Immature natural killer cell (primary cell): ENCODE measurements at regions not wholly inside any gene's neighbourhood (a gene's known extent, or its start where the extent isn't known, plus 50 kb on each side); places are given as distances from the start of the nearest gene placed in this dataset.
"Not testable (repeated sequence)": the region's sequence is repeated elsewhere in the genome, so short reads cannot be mapped to it uniquely, and the experiment has no call there.

ENCODE experiments used
- DNase-seq, 3 donors: peaks; one replicate each; pipeline ENCODE4 v3.0.0; 2022; ENCODE audit warnings: mixed read lengths in 1 of 3
- H3K27ac Mint-ChIP-seq, 6 donors: one replicate each; pipeline ENCODE4 v1.8.0; 2020; ENCODE audit warnings: mixed read lengths in 6 of 6, mild to moderate bottlenecking in 5 of 6, inconsistent platforms in 4 of 6, moderate library complexity in 3 of 6
- H3K27me3 Mint-ChIP-seq, 3 donors: one replicate each; pipeline ENCODE4 v1.8.0; 2020 to 2021; ENCODE audit warnings: low read depth in 3 of 3, mild to moderate bottlenecking in 3 of 3, mixed read lengths in 3 of 3, moderate library complexity in 3 of 3, inconsistent platforms in 1 of 3
- H3K36me3 Mint-ChIP-seq, 3 donors: one replicate each; pipeline ENCODE4 v1.8.0; 2020; ENCODE audit warnings: mixed read lengths in 3 of 3, inconsistent platforms in 2 of 3, mild to moderate bottlenecking in 2 of 3
- H3K4me1 Mint-ChIP-seq, 2 donors: one replicate each; pipeline ENCODE4 v1.8.0; 2020; ENCODE audit warnings: inconsistent platforms in 2 of 2, mild to moderate bottlenecking in 2 of 2, mixed read lengths in 2 of 2, moderate library complexity in 1 of 2
- H3K4me3 Mint-ChIP-seq, 5 donors: one replicate each; pipeline ENCODE4 v1.8.0; 2020; ENCODE audit warnings: mild to moderate bottlenecking in 5 of 5, mixed read lengths in 5 of 5, inconsistent platforms in 3 of 5, moderate library complexity in 3 of 5
- H3K9me3 Mint-ChIP-seq, 6 donors: one replicate each; pipeline ENCODE4 v1.8.0; 2020; ENCODE audit warnings: mild to moderate bottlenecking in 6 of 6, mixed read lengths in 6 of 6, inconsistent platforms in 4 of 6, moderate library complexity in 3 of 6

DNA sequence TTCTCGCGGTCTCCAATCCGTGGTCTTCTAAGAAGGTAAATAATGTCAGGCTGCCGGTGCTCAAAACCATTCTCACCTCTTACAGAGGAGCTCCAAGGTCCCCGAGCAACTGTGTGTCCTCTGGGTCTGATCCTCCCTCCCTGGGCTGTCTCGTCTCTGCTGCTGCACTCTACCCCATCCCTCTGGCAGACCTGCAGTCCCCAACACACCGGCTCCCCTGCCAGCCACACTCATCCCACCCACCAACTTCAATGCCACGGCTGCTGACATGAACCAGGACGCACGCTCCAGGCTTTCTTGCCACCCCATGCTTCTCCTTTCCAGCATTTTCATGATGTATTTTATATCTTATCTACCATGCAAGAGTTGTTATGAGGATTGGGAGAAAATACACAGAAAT, 559.5 kb upstream of the SALL3 start:
- no peaks in the 10 kb centered on the region for H3K4me1 Mint-ChIP-seq
- no peak for DNase-seq
- H3K27me3 Mint-ChIP-seq, result peaks cover 0 to 1% (median 0%) of the 10 kb centered on the region in 3 donors
- H3K27ac Mint-ChIP-seq, result no peak overlapping the region
- no peaks in the 10 kb centered on the region for H3K36me3 Mint-ChIP-seq
- H3K4me3 Mint-ChIP-seq, result no peak overlapping the region
- H3K9me3 Mint-ChIP-seq, result peaks cover 0 to 2% (median 0%) of the 10 kb centered on the region in 6 donors

DNA sequence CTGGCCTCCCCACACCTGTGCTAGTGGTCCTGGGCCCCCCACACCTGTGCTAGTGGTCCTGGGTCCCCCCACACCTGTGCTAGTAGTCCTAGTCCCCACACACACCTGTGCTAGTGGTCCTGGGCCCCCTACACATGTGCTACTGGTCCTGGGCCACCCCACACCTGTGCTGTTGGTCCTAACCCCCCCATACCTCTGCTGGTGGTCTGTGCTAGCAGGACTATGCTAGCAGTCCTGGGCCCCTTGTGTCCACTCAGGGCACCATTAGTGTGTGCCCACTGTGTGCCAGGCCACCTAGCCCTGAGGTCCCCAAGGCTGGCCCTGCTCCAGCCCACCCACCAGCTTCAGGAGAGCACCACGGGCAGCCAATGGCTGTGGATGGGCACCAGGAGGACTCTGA, 558.2 kb upstream of the SALL3 start:
- Mint-ChIP-seq H3K27ac (no peak overlapping the region), H3K27me3 (peaks cover 0 to 1% (median 0%) of the 10 kb centered on the region in 3 donors), H3K36me3 (no peaks in the 10 kb centered on the region), H3K4me3 (no peak overlapping the region), H3K4me1 (no peaks in the 10 kb centered on the region), H3K9me3 (no peaks in the 10 kb centered on the region)
- DNase-seq, result no peak

DNA sequence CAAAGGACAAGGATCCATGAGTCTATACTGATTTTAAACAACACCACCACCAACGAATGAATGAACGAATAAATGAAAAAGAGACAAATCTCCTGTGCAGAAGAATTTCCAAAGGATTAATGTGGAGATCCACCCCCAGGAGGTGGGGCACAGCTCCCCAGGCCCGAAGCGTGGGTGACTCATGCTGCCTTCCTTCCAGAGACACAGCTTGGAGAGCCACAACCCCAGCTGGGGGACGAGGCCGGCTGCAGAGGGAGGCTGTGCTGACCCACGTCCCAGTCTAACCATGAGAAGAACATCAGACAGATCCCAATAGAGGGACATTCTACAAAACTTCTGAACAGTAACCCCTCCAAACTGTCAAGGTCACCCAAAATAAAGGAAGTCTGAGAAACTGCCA, 557.3 kb upstream of the SALL3 start:
- no peaks in the 10 kb centered on the region for H3K9me3 Mint-ChIP-seq
- peaks cover 0 to 3% (median 1%) of the 10 kb centered on the region in 3 donors for H3K27me3 Mint-ChIP-seq
- H3K4me1 Mint-ChIP-seq, result no peaks in the 10 kb centered on the region
- DNase-seq, result no peak
- no peak overlapping the region for H3K4me3 Mint-ChIP-seq
- H3K27ac Mint-ChIP-seq, result no peak overlapping the region
- H3K36me3 Mint-ChIP-seq, result no peaks in the 10 kb centered on the region

DNA sequence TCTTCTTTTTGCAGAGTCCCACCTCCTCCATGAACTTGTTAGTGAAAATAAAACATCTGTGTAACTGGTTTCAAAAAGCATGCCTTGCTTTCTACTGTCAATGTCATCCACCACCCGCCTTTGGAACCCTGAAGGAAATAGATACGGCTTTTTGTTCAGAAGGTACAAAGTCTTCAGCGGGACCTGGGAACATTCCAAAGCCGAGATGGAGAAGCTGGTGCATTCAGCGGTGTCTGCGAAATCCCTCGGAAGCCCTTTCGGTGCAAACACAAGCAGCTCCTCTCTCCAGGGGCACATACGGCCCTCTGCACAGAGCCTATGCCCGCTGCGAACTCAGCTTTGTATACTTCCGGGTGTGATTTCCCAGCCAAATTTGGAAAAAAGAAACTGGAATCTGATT, 555.8 kb upstream of the SALL3 start:
- DNase-seq, result no peak
- no peaks in the 10 kb centered on the region for H3K9me3 Mint-ChIP-seq
- H3K27me3 Mint-ChIP-seq, result peaks cover 0 to 3% (median 1%) of the 10 kb centered on the region in 3 donors
- H3K27ac Mint-ChIP-seq, result no peak overlapping the region
- H3K36me3 Mint-ChIP-seq, result no peaks in the 10 kb centered on the region
- H3K4me1 Mint-ChIP-seq, result no peaks in the 10 kb centered on the region
- H3K4me3 Mint-ChIP-seq, result no peak overlapping the region

DNA sequence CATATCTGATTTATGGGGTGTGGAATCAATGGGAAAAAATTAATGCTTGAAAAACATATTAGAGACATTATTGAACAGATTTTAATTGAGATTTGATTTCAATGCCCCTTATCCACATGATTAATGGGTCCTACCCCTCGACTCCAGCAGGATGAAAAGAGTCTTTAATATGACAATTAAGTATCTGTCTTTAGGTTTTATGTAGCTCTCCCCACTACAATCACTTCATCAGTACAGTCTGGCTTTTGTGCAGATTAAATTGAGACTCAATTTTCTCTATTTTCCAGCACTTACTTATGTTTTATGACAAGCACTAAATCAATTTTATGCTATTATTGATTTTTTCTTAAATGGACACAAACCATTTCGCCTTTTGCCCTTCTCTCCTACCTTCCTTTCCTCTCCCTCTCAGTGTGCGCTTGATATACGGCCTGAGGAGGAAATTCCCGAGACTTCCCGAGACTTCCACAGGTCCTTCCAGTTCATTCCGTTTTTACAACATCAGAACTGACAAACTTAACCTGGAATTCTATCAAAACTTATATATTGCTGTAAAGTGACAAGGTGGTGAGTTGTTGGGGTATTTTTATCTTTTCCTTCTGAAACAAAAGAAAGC, 555.1 kb upstream of the SALL3 start:
- H3K4me1 Mint-ChIP-seq, result no peaks in the 10 kb centered on the region
- H3K27ac Mint-ChIP-seq, result no peak overlapping the region
- H3K27me3 Mint-ChIP-seq, result peaks cover 0 to 3% (median 1%) of the 10 kb centered on the region in 3 donors
- no peak for DNase-seq
- no peaks in the 10 kb centered on the region for H3K36me3 Mint-ChIP-seq
- H3K4me3 Mint-ChIP-seq, result no peak overlapping the region
- no peaks in the 10 kb centered on the region for H3K9me3 Mint-ChIP-seq

DNA sequence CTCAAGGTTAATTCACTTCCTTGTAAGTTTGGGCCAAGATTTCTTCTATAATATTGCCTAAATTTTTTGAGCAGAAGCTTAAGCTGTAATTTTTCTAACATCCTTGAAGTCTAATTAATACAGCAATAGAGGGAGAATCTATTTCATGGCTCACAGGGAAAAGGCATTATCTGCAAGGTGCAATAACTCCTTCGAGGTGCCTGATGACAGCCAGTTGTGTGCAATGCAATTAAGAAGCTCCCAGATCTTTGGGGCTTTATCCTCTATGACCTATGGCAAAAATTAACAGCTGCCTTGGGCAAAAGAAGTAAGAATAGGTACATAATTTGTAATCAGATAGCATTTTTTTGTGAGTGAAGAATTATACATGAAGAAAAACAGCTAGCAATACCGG, 554.6 kb upstream of the SALL3 start:
- Mint-ChIP-seq H3K9me3 (no peaks in the 10 kb centered on the region), H3K27ac (no peak overlapping the region), H3K27me3 (peaks cover 0 to 3% (median 1%) of the 10 kb centered on the region in 3 donors), H3K36me3 (no peaks in the 10 kb centered on the region), H3K4me1 (no peaks in the 10 kb centered on the region), H3K4me3 (no peak overlapping the region)
- DNase-seq, result no peak

DNA sequence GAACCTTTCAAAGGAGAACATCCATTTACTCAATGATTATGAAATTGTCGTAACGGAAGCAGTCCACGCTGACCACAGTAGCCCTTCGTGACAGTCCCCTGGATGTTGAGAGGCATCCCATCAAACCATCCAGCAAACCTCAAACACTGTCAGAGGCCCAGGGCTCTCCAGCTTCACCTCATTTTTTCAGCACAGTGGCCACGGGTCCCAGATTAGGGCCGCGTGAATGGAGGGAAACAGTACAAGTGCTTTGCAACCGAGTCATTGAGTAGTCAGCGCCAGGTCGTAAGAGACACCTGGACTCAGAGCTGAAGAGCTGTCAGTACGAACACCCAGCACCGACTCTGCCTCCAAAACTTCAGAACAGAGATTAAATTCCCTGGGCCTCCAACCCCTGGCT, 552.5 kb upstream of the SALL3 start:
- Mint-ChIP-seq H3K27me3 (peaks cover 0 to 3% (median 0%) of the 10 kb centered on the region in 3 donors), H3K27ac (no peak overlapping the region), H3K9me3 (no peaks in the 10 kb centered on the region), H3K36me3 (no peaks in the 10 kb centered on the region), H3K4me1 (no peaks in the 10 kb centered on the region), H3K4me3 (no peak overlapping the region)
- DNase-seq, result no peak

DNA sequence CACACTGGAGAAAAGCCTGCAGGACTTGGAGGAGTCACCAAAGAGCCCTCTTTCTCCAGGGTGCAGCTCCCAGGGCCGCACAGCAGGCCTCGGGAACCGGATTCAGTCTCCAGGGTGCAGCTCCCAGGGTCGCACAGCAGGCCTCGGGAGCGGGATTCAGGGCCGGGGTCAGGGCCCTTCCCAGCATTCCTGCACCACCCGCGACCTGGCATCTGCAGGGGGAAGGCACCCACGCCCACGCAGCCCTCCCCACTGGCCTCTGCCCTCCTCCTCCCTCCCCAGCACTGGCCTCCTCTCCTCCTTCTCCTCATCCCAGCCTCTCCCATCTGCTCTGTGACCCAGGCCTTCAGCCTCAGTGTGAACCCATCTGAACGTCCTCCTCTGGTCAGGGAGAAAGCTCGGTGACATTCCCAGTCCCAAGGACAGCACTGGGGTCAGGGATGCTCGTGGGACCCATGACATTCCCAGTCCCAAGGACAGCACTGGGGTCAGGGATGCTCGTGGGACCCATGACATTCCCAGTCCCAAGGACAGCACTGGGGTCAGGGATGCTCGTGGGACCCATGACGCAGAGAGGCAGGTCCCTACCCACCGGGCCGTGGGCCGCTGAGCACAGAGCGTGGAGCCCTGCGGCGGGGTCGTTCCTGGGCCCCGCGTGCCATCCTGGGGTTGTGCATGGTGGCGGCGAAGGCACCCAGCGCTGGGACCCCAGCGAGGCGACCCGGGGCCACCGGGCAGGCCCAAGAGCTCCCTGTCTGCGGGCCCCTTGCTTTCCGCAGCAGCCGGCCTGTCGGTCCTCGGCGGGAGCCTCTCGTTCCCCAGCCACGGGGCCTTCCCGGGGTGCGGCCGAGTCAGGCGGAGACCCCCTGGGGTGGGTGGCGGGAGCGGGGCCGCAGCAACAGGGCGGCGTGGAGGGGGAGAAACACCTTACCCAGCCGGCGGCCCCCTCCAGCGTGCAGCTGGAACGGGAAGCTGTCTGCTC, 550.2 kb upstream of the SALL3 start:
- peaks cover 0 to 3% (median 0%) of the 10 kb centered on the region in 3 donors for H3K27me3 Mint-ChIP-seq
- DNase-seq, result no peak
- no peaks in the 10 kb centered on the region for H3K36me3 Mint-ChIP-seq
- H3K9me3 Mint-ChIP-seq, result peaks cover 0 to 4% (median 0%) of the 10 kb centered on the region in 6 donors
- no peak overlapping the region for H3K27ac Mint-ChIP-seq
- no peak overlapping the region for H3K4me3 Mint-ChIP-seq
- no peaks in the 10 kb centered on the region for H3K4me1 Mint-ChIP-seq

DNA sequence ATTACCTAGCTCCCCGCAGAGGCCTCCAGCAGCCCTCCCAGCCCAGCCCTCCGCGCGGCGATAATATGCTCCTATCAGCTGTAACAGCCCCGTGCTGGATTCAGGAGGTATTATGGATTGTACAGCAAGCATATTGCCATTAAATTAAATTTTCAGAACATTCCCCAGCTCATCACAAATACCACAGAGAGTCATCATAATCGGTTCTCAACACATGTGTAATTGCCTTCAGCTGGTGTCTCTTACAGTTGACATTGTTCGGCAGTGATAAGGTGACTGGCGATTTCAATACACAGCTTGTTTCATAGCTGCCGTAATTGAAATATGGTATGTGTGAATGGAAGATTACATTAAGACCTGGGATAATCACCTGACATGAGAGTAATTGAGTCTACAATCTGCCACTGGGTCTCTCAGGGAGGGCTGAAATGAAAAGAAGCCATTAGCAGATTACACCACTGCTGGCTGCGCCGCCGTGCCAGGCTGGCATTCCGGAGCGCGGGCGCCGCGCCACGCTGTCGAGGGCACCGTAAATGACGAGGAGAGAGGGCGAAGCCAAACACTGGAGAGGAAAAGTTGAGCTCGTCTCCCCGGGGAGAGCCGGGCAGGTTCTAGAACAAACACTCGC, 549.4 kb upstream of the SALL3 start:
- no peaks in the 10 kb centered on the region for H3K4me1 Mint-ChIP-seq
- no peak for DNase-seq
- no peak overlapping the region for H3K27ac Mint-ChIP-seq
- H3K27me3 Mint-ChIP-seq, result peaks cover 0 to 6% (median 0%) of the 10 kb centered on the region in 3 donors
- peaks cover 0 to 4% (median 0%) of the 10 kb centered on the region in 6 donors for H3K9me3 Mint-ChIP-seq
- H3K4me3 Mint-ChIP-seq, result no peak overlapping the region
- H3K36me3 Mint-ChIP-seq, result no peaks in the 10 kb centered on the region

DNA sequence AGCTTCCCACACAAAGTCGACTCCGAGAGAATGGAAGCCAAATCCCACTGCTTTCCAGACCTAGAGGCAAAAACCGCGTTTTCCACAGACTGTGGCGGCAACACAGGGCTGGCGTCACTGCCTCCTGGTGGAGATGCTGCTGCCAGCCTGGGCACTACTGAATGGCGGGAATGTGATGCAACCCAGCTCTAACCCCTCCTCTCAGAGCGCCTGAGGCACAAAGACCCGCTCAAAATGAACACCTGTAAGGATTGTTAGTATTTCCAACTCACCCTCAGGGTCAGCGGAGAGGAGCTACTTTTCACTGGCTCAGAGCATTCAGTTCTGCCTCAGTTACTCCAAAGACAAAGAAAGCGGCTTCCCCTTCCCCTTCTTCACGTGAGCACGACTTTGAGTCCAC, 548.0 kb upstream of the SALL3 start:
- Mint-ChIP-seq H3K9me3 (peaks cover 0 to 4% (median 2%) of the 10 kb centered on the region in 6 donors), H3K27ac (no peak overlapping the region), H3K4me3 (no peak overlapping the region), H3K4me1 (no peaks in the 10 kb centered on the region), H3K36me3 (no peaks in the 10 kb centered on the region), H3K27me3 (peaks cover 0 to 4% (median 0%) of the 10 kb centered on the region in 3 donors)
- no peak for DNase-seq

DNA sequence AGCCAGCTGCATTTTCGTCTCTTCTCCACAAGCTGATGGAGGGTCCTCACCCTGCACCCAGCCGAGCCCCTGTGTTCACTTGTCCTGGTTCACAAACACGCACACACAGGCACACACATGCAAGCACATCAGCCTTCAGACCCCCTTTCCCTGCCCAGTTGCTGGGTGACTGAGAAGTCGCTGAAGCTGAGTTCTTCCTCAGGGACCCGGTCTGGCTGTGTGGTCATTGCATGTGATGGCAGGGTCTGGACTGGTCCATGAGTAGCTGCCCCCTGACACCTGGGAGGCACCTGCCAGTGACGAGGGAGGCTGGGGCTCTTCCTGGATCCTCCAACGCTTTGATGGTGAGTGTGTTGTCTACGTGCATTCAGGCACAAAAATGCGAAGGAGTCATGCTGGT, 546.1 kb upstream of the SALL3 start:
- H3K9me3 Mint-ChIP-seq, result peaks cover 0 to 7% (median 2%) of the 10 kb centered on the region in 6 donors
- no peak for DNase-seq
- H3K4me1 Mint-ChIP-seq, result no peaks in the 10 kb centered on the region
- no peak overlapping the region for H3K4me3 Mint-ChIP-seq
- H3K27ac Mint-ChIP-seq, result no peak overlapping the region
- H3K36me3 Mint-ChIP-seq, result no peaks in the 10 kb centered on the region
- peaks cover 0 to 3% (median 0%) of the 10 kb centered on the region in 3 donors for H3K27me3 Mint-ChIP-seq

DNA sequence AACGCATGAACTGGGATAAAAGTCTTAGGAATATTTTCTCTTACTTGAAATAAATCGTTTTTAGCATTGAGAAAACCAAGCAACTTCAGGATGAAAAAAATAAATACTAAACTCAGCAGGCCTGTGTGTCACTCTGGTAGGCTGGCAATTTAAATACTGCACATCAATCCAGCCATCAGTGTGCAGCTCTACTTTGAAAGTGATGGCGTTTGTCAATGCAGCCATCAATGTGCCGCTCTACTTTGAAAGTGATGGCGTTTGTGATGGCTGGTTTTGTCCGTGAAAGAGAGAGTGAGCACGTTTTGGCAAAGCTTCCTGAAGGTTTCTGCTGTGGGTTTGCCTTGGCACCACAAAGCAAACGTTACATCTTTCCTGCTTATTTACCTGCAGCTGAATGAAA, 543.5 kb upstream of the SALL3 start:
- no peaks in the 10 kb centered on the region for H3K4me1 Mint-ChIP-seq
- peaks cover 0 to 5% (median 0%) of the 10 kb centered on the region in 3 donors for H3K27me3 Mint-ChIP-seq
- no peak for DNase-seq
- H3K27ac Mint-ChIP-seq, result no peak overlapping the region
- H3K36me3 Mint-ChIP-seq, result no peaks in the 10 kb centered on the region
- H3K4me3 Mint-ChIP-seq, result no peak overlapping the region
- peaks cover 0 to 15% (median 3%) of the 10 kb centered on the region in 6 donors for H3K9me3 Mint-ChIP-seq

DNA sequence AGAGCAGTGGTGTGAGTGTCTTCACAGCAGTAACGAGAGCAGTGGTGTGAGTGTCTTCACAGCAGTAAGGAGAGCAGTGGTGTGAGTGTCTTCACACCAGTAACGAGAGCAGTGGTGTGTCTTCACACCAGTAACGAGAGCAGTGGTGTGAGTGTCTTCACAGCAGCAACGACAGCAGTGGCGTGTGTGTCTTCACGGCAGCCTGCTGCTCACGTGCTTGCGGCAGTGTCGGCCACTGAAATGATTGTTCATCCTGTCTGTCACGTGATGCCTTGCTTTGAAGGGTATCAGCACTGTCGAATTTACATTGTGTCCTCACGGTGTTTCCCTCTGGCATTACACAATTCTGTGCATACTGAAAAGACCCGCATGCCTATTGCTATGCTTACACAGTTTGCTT, 541.4 kb upstream of the SALL3 start:
- H3K27ac Mint-ChIP-seq, H3K4me1 Mint-ChIP-seq, H3K4me3 Mint-ChIP-seq, DNase-seq, H3K27me3 Mint-ChIP-seq, H3K36me3 Mint-ChIP-seq: not testable (repeated sequence)
- H3K9me3 Mint-ChIP-seq, result peaks cover 0 to 15% (median 4%) of the 10 kb centered on the region in 6 donors

DNA sequence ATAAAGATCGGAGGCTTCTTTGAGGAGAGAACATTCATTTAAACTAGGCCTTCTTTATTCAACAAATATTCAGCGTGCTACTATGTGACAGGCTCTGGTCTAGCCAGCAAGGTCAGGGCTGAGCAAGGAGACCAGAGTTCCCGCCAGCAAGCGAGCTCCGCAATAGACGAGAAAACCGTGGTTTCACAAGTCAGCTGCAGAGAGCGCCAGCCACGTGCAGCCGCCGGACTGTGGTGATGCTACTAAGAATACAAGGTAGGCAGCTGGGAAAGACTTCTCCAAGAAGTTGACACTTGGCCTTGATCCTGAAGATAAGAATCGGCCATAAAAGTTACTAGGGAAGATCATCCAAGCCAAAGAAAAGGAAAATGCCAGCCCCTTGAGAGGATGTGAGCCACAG, 533.7 kb upstream of the SALL3 start:
- H3K9me3 Mint-ChIP-seq, result peaks cover 0 to 4% (median 0%) of the 10 kb centered on the region in 6 donors
- DNase-seq, result no peak
- peaks cover 0 to 3% (median 0%) of the 10 kb centered on the region in 3 donors for H3K27me3 Mint-ChIP-seq
- no peak overlapping the region for H3K4me3 Mint-ChIP-seq
- H3K27ac Mint-ChIP-seq, result no peak overlapping the region
- no peaks in the 10 kb centered on the region for H3K36me3 Mint-ChIP-seq
- H3K4me1 Mint-ChIP-seq, result no peaks in the 10 kb centered on the region
